ENCODE measurements at regions not wholly inside any gene's neighbourhood (a gene's known extent, or its start where the extent isn't known, plus 50 kb on each side); places are given as distances from the start of the nearest gene placed in this dataset.

GRCh38 chr4:63644396-63644795 lies 764.9 kb downstream of the TECRL start:
- no peak for DNase-seq (ENCODE audit: low read depth in 1 of 2, low spot score in 1 of 2)

DNA sequence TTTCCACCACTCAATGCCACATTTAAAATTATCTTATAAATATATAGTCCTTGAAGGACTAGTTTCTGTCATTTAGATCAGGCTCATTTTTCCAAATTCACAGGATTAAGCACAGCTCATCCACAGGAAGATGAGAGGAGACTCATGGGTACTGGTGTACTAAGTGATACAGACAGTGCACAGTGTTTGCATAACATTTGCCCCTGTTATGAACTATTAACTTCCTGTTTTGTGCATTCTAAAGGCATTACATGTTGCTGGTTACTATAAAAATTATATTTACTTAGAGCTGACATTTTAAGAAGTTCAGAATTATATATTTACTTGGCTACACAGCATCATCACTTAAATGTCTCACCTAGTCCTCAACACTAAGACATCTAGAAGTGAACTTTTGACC lies 772.0 kb downstream of the TECRL start:
- no peak for DNase-seq (ENCODE audit: low read depth in 1 of 2, low spot score in 1 of 2)

DNA sequence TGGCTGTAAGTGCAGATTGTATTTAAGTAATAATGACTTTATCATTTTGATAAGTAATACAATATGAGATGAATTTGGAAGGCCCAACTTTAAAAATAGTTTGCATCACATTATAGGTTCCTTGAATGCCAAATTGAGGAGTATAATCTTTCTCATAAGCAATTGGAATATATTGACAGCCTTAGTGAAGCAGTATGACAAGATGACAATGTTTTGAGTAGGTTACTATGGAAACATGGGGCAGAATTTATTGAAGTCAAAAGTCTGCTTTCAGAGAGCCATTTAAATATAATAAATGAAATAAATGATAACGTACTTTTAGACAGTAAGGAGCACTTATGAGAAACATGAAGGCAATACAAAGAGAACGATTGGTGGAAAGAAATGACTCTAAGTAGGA lies 776.4 kb downstream of the TECRL start:
- no peak for DNase-seq (ENCODE audit: low read depth in 1 of 2, low spot score in 1 of 2)

DNA sequence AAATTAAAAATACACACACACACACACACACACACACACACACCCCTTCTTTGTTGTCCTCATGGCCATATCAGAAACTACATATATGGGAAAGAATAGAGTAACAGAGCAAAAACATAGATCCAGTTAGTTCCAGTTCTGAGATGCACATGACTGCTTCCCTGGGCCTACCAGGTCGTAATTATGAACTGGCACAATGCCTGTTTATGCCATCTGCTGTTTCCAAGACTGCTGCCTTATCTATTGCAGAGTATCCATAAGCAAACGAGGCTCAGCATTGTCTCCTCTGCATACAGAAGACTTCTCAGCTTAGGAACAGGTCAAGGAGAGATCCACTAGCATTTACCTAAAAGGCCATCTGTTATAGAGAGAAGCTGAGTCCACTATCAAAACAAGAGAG lies 789.0 kb downstream of the TECRL start:
- DNase-seq (ENCODE audit: low read depth in 1 of 2, low spot score in 1 of 2): no peak

DNA sequence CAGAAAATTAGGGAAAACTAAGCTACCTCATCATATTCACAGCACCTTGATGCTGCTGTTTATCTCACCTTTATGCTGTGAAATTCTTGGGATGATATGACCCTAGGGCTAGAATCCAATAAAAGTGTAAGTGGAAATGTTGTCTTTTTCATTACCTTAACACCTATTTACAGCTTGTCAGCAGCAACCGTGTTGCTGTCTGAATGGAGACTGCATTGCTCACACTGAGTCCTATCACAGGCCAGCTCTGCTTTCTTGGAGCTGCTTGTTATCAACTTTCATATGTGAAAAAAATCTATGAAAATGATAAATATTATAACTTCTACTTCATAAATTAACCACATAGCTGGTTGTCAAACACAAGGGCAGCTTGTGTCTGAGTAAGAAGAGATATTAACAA lies 789.5 kb downstream of the TECRL start:
- no peak for DNase-seq (ENCODE audit: low read depth in 1 of 2, low spot score in 1 of 2)

- no peak for DNase-seq (ENCODE audit: low read depth in 1 of 2, low spot score in 1 of 2)
Measured at GRCh38 chr4:63618883-63619718, 790.1 kb downstream of the TECRL start.

- DNase-seq (ENCODE audit: low read depth in 1 of 2, low spot score in 1 of 2): no peak
Measured at GRCh38 chr4:63607169-63607872, 801.9 kb downstream of the TECRL start.

DNA sequence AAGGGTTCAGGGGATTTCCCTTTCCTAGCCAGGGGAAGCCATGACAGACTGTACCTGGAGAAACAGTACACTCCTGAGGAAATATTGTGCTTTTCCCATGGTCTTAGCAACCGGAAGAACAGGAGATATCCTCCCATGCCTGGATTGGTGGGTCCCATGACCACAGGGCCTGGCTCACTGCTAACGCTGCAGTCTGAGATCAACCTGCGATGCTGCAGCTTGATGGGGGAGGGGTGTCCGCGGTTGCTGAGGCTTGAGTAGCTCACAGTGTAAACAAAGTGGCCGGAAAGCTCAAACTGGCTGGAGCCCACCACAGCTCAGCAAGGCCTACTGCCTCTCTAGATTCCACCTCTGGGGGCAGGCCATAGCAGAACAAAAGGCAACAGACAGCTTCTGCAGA lies 819.5 kb downstream of the TECRL start:
- DNase-seq (ENCODE audit: low read depth in 1 of 2, low spot score in 1 of 2): no peak

- no peak for DNase-seq (ENCODE audit: low read depth in 1 of 2, low spot score in 1 of 2)
Measured at GRCh38 chr4:63583561-63583960, 825.7 kb downstream of the TECRL start.

DNA sequence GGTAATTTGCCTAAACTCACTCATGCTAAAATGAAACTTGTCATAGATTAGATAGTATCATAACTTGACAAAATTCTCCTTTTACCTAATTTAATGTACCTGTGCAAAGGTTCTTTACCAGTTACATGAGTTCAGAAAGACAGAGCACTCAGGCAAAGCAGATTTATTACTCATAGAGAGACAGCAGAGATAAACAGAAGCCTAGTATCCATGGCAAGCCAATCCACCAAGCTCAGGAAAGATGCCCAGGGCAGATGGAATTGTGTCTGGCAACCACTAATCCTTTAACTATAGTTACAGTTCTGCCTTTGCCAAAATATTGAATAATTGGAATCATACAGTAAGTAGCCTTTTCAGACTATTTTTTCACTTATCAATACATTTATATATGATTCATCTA lies 826.2 kb downstream of the TECRL start:
- no peak for DNase-seq (ENCODE audit: low read depth in 1 of 2, low spot score in 1 of 2)

- no peak for DNase-seq (ENCODE audit: low read depth in 1 of 2, low spot score in 1 of 2)
Measured at GRCh38 chr4:63580796-63581475, 828.3 kb downstream of the TECRL start.

GRCh38 chr4:63578383-63578782 lies 830.9 kb downstream of the TECRL start:
- no peak for DNase-seq (ENCODE audit: low read depth in 1 of 2, low spot score in 1 of 2)

GRCh38 chr4:63566658-63567057 lies 842.6 kb downstream of the TECRL start:
- DNase-seq (ENCODE audit: low read depth in 1 of 2, low spot score in 1 of 2): no peak

GRCh38 chr4:63563288-63564014 lies 845.8 kb downstream of the TECRL start:
- no peak for DNase-seq (ENCODE audit: low read depth in 1 of 2, low spot score in 1 of 2)

DNA sequence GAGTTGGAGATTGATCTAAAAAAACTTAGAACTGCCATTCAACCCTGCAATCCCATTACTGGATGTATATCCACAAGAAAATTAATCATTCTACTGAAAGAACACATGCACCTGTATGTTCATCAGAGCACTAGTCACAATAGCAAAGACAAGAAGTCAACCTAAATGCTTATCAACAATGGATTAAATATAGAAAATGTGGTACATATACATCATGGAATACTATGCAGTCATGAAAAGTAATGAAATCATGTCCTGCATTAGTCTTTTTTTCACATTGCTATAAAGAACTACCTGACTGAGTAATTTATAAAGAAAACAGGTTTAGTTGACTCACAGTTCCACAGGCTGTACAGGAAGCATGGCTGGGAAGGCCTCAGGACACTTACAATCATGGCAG lies 850.5 kb downstream of the TECRL start:
- no peak for DNase-seq (ENCODE audit: low read depth in 1 of 2, low spot score in 1 of 2)

DNA sequence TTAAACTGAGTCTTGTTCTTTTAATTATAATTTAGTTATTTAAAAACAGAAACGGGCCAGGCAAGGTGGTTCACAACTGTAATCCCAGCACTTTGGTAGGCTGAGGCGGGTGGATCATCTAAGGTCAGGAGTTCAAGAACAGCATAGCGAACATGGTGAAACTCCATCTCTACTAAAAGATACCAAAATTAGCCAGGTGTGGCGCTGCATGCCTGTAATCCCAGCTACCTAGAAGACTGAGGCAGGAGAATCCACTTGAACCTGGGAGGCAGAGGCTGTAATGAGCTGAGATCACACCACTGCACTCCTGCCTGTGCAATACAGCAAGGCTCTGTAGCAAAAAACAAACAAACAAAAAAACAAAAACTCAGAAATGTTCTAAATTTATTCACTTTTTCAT lies 852.9 kb downstream of the TECRL start:
- DNase-seq (ENCODE audit: low read depth in 1 of 2, low spot score in 1 of 2): no peak

DNA sequence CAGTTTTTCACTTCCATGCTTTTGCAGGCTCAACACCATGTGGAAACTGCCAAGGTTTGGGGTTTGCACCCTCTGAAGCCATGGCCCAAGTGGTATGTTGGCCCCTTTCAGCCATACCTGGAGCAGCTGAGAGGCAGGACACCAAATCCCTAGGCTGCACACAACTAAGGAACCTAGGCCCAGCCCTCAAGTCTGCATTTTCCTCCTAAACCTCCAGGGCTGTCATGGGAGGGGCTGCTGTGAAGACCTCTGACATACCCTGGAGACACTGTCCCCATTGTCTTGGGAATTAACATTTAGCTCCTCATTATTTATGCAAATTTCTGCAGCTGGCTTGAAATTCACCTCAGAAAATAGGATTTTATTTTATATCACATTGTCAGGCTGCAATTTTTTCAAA lies 856.1 kb downstream of the TECRL start:
- DNase-seq (ENCODE audit: low read depth in 1 of 2, low spot score in 1 of 2): no peak

- no peak for DNase-seq (ENCODE audit: low read depth in 1 of 2, low spot score in 1 of 2)
Measured at GRCh38 chr4:63541828-63542227, 867.4 kb downstream of the TECRL start.

DNA sequence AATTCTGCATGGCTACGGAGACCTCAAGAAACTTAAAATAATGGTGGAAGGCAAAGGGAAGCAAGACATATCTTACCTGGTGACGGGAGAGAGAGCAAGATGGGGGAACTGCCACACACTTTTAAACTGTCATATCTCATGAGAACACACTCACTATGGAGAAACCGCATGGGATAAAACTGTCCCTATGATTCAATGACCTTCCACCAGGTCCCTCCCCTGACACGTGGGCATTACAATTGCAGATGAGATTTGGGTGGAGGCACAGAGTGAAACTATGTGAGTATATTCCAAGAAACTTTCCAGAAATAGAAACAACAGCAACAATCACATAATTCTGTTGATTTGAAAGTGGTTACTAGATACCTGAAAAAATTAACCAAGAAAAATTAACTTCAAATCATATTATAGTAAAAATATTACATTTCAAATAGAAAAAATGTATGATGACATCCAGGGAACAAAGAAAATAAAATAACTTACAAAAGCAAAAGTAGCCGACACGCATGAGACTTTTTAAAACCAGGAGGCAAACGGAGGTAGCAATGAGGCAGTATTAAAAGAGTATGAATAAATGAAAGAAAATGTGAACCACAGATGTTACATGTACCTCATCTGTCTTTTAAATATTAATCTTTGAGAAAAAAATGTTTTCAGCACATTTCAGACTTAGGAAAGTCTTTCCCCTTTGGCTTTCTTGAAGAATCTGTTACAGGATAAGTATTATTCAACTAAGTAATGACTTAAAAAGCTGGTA lies 879.5 kb downstream of the TECRL start:
- DNase-seq (ENCODE audit: low read depth in 1 of 2, low spot score in 1 of 2): no peak

- DNase-seq (ENCODE audit: low read depth in 1 of 2, low spot score in 1 of 2): no peak
Measured at GRCh38 chr4:63528256-63528991, 880.8 kb downstream of the TECRL start.

All from activated CD4-positive, alpha-beta T cell treated with anti-CD3 and anti-CD28 coated beads, Interleukin-2, amount 50 U/mL, for 24 hours (primary cell).